Smooth muscle cell (in vitro differentiated cells): ENCODE measurements at regions not wholly inside any gene's neighbourhood (a gene's known extent, or its start where the extent isn't known, plus 50 kb on each side); places are given as distances from the start of the nearest gene placed in this dataset.
A peak's percentile ranks its signal among the peaks of the same experiment; 100 is the strongest.

Experiments
- DNase-seq: peaks from one replicate; lab custom pipeline; 2025; ENCODE audit not compliant: unreplicated experiment; lab: John Stamatoyannopoulos, UW
- H2AFZ ChIP-seq: fragments of 200-600 bp; sonication (generic); 2 replicates; pipeline ENCODE4 v1.6.0; 2016; ENCODE audit warnings: antibody characterized with exemption, low read depth, mild to moderate bottlenecking
- H3F3A ChIP-seq: fragments of 200-600 bp; sonication (generic); 2 replicates; pipeline ENCODE4 v1.6.0; 2017; ENCODE audit warnings: antibody characterized with exemption, low read depth
- H3K27ac ChIP-seq: fragments of 200-600 bp; sonication (generic); 2 replicates; pipeline ENCODE4 v1.5.1; 2016; ENCODE audit warnings: low read depth, mild to moderate bottlenecking
- H3K27me3 ChIP-seq: fragments of 200-600 bp; sonication (generic); 2 replicates; pipeline ENCODE4 v1.6.1; 2016; ENCODE audit warnings: low read depth, mild to moderate bottlenecking
- H3K36me3 ChIP-seq: fragments of 200-600 bp; sonication (generic); 2 replicates; pipeline ENCODE4 v1.5.1; 2016; ENCODE audit warnings: low read depth
- H3K4me1 ChIP-seq: fragments of 200-600 bp; sonication (generic); 2 replicates; pipeline ENCODE4 v1.5.1; 2016; ENCODE audit warnings: low read depth
- H3K4me2 ChIP-seq: fragments of 200-600 bp; sonication (generic); 2 replicates; pipeline ENCODE4 v1.6.0; 2016; ENCODE audit warnings: mild to moderate bottlenecking
- H3K4me3 ChIP-seq: fragments of 200-600 bp; sonication (generic); 2 replicates; pipeline ENCODE4 v1.5.1; 2016; ENCODE audit warnings: mild to moderate bottlenecking
- H3K79me2 ChIP-seq: fragments of 200-600 bp; sonication (generic); 2 replicates; pipeline ENCODE4 v1.6.0; 2016; ENCODE audit warnings: low read depth, mild to moderate bottlenecking
- H3K9ac ChIP-seq: fragments of 200-600 bp; sonication (generic); 2 replicates; pipeline ENCODE4 v1.6.0; 2016; ENCODE audit warnings: low read depth
- H3K9me3 ChIP-seq: fragments of 200-600 bp; sonication (generic); replicated peaks from 2 replicates; pipeline ENCODE4 v1.5.1; 2016; ENCODE audit warnings: low read depth
- H4K20me1 ChIP-seq: fragments of 200-600 bp; sonication (generic); 2 replicates; pipeline ENCODE4 v1.6.0; 2016; ENCODE audit warnings: low read depth
- CTCF ChIP-seq: fragments of 200-600 bp; sonication (generic); IDR thresholded peaks from 2 replicates; pipeline ENCODE4 v1.5.1; 2017; ENCODE audit warnings: borderline replicate concordance, mild to moderate bottlenecking, antibody characterized with exemption; ENCODE audit not compliant: insufficient read depth, poor library complexity, severe bottlenecking
- WGBS: methylation state at CpG from one replicate; pipeline ENCODE4 v1.1.7; 2016; ENCODE audit warnings: low lambda C conversion rate; 5-methylcytosine and 5-hydroxymethylcytosine counted together

GRCh38 chr14:22407033-22407432 lies 182.0 kb downstream of the DAD1 start:
- Histone ChIP-seq H2AFZ (no peak overlapping the region), H3K79me2 (no peaks in the 10 kb centered on the region), H3K27me3 (no peaks in the 10 kb centered on the region), H3K4me3 (no peak overlapping the region), H3K4me1 (peaks cover 5% of the 10 kb centered on the region), H3K36me3 (no peaks in the 10 kb centered on the region), H3K4me2 (no peak overlapping the region), H3K27ac (no peak overlapping the region), H3K9me3 (no peaks in the 10 kb centered on the region), H4K20me1 (no peaks in the 10 kb centered on the region), H3F3A (no peaks in the 10 kb centered on the region), H3K9ac (no peak overlapping the region)
- no peak for TF ChIP-seq CTCF
- WGBS = 92% methylated on average over 6 of the region's 6 CpGs
- no peak for DNase-seq

GRCh38 chr14:22405201-22405600 lies 183.8 kb downstream of the DAD1 start:
- H3K4me2 ChIP-seq = no peak overlapping the region
- no peak overlapping the region for H3K27ac ChIP-seq
- no peak overlapping the region for H2AFZ ChIP-seq
- H3K4me3 ChIP-seq = no peak overlapping the region
- peaks cover 6% of the 10 kb centered on the region for H3K4me1 ChIP-seq
- no peak for DNase-seq
- no peaks in the 10 kb centered on the region for H3K27me3 ChIP-seq
- H4K20me1 ChIP-seq = no peaks in the 10 kb centered on the region
- no peaks in the 10 kb centered on the region for H3K36me3 ChIP-seq
- H3K79me2 ChIP-seq = no peaks in the 10 kb centered on the region
- H3F3A ChIP-seq = no peaks in the 10 kb centered on the region
- no peak for TF ChIP-seq CTCF
- WGBS = 63% methylated on average over 1 of the region's 1 CpG
- no peaks in the 10 kb centered on the region for H3K9me3 ChIP-seq
- no peak overlapping the region for H3K9ac ChIP-seq

- Histone ChIP-seq H3K36me3 (no peaks in the 10 kb centered on the region), H3K4me3 (no peak overlapping the region), H3K27me3 (no peaks in the 10 kb centered on the region), H3K9ac (no peak overlapping the region), H2AFZ (no peak overlapping the region), H3K4me1 (peaks cover 6% of the 10 kb centered on the region), H3K27ac (no peak overlapping the region), H3K79me2 (no peaks in the 10 kb centered on the region), H3F3A (no peaks in the 10 kb centered on the region), H3K9me3 (no peaks in the 10 kb centered on the region), H3K4me2 (peak overlapping the region; percentile 29), H4K20me1 (no peaks in the 10 kb centered on the region)
- no peak for TF ChIP-seq CTCF
- DNase-seq = no peak
- WGBS = 64% methylated on average over 4 of the region's 4 CpGs
Measured at GRCh38 chr14:22403296-22403695, 185.7 kb downstream of the DAD1 start.

GRCh38 chr14:22400655-22401259 lies 188.3 kb downstream of the DAD1 start:
- Histone ChIP-seq H3K79me2 (no peaks in the 10 kb centered on the region), H3K4me3 (no peak overlapping the region), H3K9me3 (no peaks in the 10 kb centered on the region), H3K36me3 (no peaks in the 10 kb centered on the region), H2AFZ (no peak overlapping the region), H3K27ac (peak overlapping the region; percentile 22), H3K4me1 (peaks cover 6% of the 10 kb centered on the region), H3F3A (no peaks in the 10 kb centered on the region), H4K20me1 (no peaks in the 10 kb centered on the region), H3K9ac (no peak overlapping the region), H3K4me2 (peak overlapping the region; percentile 27), H3K27me3 (no peaks in the 10 kb centered on the region)
- 26% methylated on average over 3 of the region's 3 CpGs for WGBS
- TF ChIP-seq CTCF = no peak
- DNase-seq = no peak
